NCI-H748 (cell line): ENCODE measurements at regions not wholly inside any gene's neighbourhood (a gene's known extent, or its start where the extent isn't known, plus 50 kb on each side); places are given as distances from the start of the nearest gene placed in this dataset.

Experiments used
- DNase-seq: peaks from one replicate; lab custom pipeline; 2025; ENCODE audit not compliant: unreplicated experiment; lab: John Stamatoyannopoulos, UW

GRCh38 chr5:159422361-159422760 is 92.1 kb upstream of the IL12B start:
- no peak for DNase-seq

- no peak for DNase-seq
These were observed 92.6 kb upstream of the IL12B start for GRCh38 chr5:159422910-159423309.

- DNase-seq = no peak
These were observed 93.8 kb upstream of the IL12B start for GRCh38 chr5:159424123-159424522.

- no peak for DNase-seq
These were observed 96.4 kb upstream of the IL12B start for GRCh38 chr5:159426694-159427093.

- no peak for DNase-seq
These were observed 97.1 kb upstream of the IL12B start for GRCh38 chr5:159427180-159428012.

GRCh38 chr5:159430361-159431012 is 100.2 kb upstream of the IL12B start:
- DNase-seq = no peak

GRCh38 chr5:159435855-159436254 is 105.6 kb upstream of the IL12B start:
- no peak for DNase-seq

- no peak for DNase-seq
These were observed 107.8 kb upstream of the IL12B start for GRCh38 chr5:159438092-159438491.

- DNase-seq = no peak
These were observed 108.7 kb upstream of the IL12B start for GRCh38 chr5:159439002-159439401.

- DNase-seq = no peak
These were observed 109.9 kb upstream of the IL12B start for GRCh38 chr5:159440235-159440634.

GRCh38 chr5:159440968-159441367 is 110.7 kb upstream of the IL12B start:
- peak; percentile 41 for DNase-seq

GRCh38 chr5:159441441-159441840 is 111.2 kb upstream of the IL12B start:
- DNase-seq = peak; percentile 23

GRCh38 chr5:159442206-159442850 is 112.0 kb upstream of the IL12B start:
- DNase-seq = no peak

GRCh38 chr5:159444441-159445082 is 114.3 kb upstream of the IL12B start:
- DNase-seq = peak; percentile 74

- no peak for DNase-seq
These were observed 116.8 kb upstream of the IL12B start for GRCh38 chr5:159447116-159447515.

- no peak for DNase-seq
These were observed 118.6 kb upstream of the IL12B start for GRCh38 chr5:159448841-159449407.

- no peak for DNase-seq
These were observed 119.6 kb upstream of the IL12B start for GRCh38 chr5:159449925-159450324.

GRCh38 chr5:159450417-159450816 is 120.1 kb upstream of the IL12B start:
- no peak for DNase-seq

GRCh38 chr5:159451197-159452052 is 121.1 kb upstream of the IL12B start:
- no peak for DNase-seq

- no peak for DNase-seq
These were observed 122.3 kb upstream of the IL12B start for GRCh38 chr5:159452480-159453167.
